HepG2 (cell line): ENCODE measurements at regions not wholly inside any gene's neighbourhood (a gene's known extent, or its start where the extent isn't known, plus 50 kb on each side); places are given as distances from the start of the nearest gene placed in this dataset.

Source experiments
- ATF7-NPFF ChIP-seq: sonication (generic); formaldehyde crosslinking; IDR thresholded peaks from 2 replicates; pipeline ENCODE4 v1.8.1; 2023; ENCODE audit warnings: mild to moderate bottlenecking, low read depth, missing genetic modification reagents, moderate library complexity
- BCL6 ChIP-seq: IDR thresholded peaks from 2 replicates; pipeline ENCODE4 v1.6.1; 2016; ENCODE audit warnings: missing genetic modification reagents, missing compliant biosample characterization
- DNMT3B ChIP-seq: conservative IDR thresholded peaks from 2 replicates; pipeline ENCODE4 v1.6.1; 2016; ENCODE audit warnings: missing biosample characterization, control low read depth
- ELF3 ChIP-seq: IDR thresholded peaks from 2 replicates; pipeline ENCODE4 v1.6.1; 2016; ENCODE audit warnings: missing genetic modification reagents, missing compliant biosample characterization
- MAFK ChIP-seq, 2 experiments: IDR thresholded peaks in 1 of 2; conservative IDR thresholded peaks in 1 of 2; 2 replicates each; pipeline ENCODE4 v1.6.1; 2011; ENCODE audit warnings: improper control_type of control experiment in 2 of 2, low read length in 2 of 2
- NCOR1 ChIP-seq: fragments of 200-600 bp; sonication (generic); IDR thresholded peaks from 2 replicates; pipeline ENCODE4 v1.7.0; 2017; ENCODE audit warnings: antibody characterized with exemption, low read length, borderline replicate concordance
- PPARG ChIP-seq: conservative IDR thresholded peaks from 2 replicates; pipeline ENCODE4 v1.6.1; 2016; ENCODE audit warnings: missing biosample characterization, missing genetic modification reagents
- SOX6 ChIP-seq, 2 experiments: fragments of 450-650 bp in 1 of 2; sonication (generic) in 1 of 2; formaldehyde crosslinking in 1 of 2; IDR thresholded peaks; 2 replicates each; pipeline versions ENCODE4 v1.4.0 to v1.6.1; 2017 to 2020; ENCODE audit warnings: antibody characterized with exemption in 1 of 2, mild to moderate bottlenecking in 1 of 2, missing genetic modification reagents in 1 of 2
- TCF7 ChIP-seq: sonication (generic); IDR thresholded peaks from 2 replicates; pipeline ENCODE4 v1.6.1; 2016; ENCODE audit warnings: antibody characterized with exemption, low read depth
- ZNF160 ChIP-seq: sonication (generic); formaldehyde crosslinking; IDR thresholded peaks from 2 replicates; pipeline ENCODE4 v1.8.0; 2022; ENCODE audit warnings: mild to moderate bottlenecking, inconsistent platforms, missing genetic modification reagents
- ZNF274 ChIP-seq: sonication (generic); formaldehyde crosslinking; IDR thresholded peaks from 2 replicates; pipeline ENCODE4 v1.5.1; 2020; ENCODE audit warnings: mild to moderate bottlenecking, missing genetic modification reagents
- ZNF326 ChIP-seq: sonication (generic); formaldehyde crosslinking; IDR thresholded peaks from 2 replicates; pipeline ENCODE4 v1.4.0; 2020; ENCODE audit warnings: missing genetic modification reagents, borderline replicate concordance
- ZNF547 ChIP-seq: sonication (generic); formaldehyde crosslinking; IDR thresholded peaks from 2 replicates; pipeline ENCODE4 v1.5.1; 2020; ENCODE audit warnings: mild to moderate bottlenecking, missing genetic modification reagents
- TF ChIP-seq, protein P1 (sequence below): sonication (generic); formaldehyde crosslinking; IDR thresholded peaks from 2 replicates; pipeline ENCODE4 v1.5.0; 2020; ENCODE audit warnings: mild to moderate bottlenecking, missing genetic modification reagents
- TF ChIP-seq, protein P2 (sequence below): sonication (generic); formaldehyde crosslinking; IDR thresholded peaks from 2 replicates; pipeline ENCODE4 v1.4.0; 2020; ENCODE audit warnings: missing genetic modification reagents
- TF ChIP-seq, protein P3 (sequence below): sonication (generic); formaldehyde crosslinking; IDR thresholded peaks from 2 replicates; pipeline ENCODE4 v1.9.0; 2021; ENCODE audit warnings: mild to moderate bottlenecking, missing genetic modification reagents
- TF ChIP-seq, protein P4 (sequence below): sonication (generic); formaldehyde crosslinking; IDR thresholded peaks from 2 replicates; pipeline ENCODE4 v1.4.0; 2020; ENCODE audit warnings: missing genetic modification reagents
- TF ChIP-seq, protein P5 (sequence below): sonication (generic); formaldehyde crosslinking; IDR thresholded peaks from 2 replicates; pipeline ENCODE4 v1.8.1; 2023; ENCODE audit warnings: mild to moderate bottlenecking, missing genetic modification reagents

DNA sequence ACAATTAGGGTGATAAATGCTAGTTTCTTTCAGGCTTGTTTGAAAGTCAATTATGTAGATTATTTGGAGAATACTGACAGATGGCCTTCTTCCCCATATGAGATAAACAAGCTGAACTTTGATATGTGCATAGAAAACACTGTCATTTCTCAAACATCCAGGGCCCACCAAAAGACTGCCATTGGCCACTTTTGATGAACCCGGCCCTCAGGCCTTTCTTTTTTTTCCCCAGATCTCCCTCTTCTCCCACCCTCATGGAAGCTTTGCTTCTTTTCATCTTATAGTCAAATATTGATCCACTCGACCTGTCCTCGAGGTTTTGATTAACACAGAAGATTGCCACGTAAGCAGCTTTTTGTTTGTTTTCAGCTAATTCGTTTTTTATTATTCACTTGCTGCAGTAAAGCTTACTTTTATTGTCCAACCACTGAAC lies 377.4 kb downstream of the SMARCA1 start (continued):
- peak; percentile 60 for TF ChIP-seq BCL6 (CRISPR knock-in tag)
- TF ChIP-seq, protein P1, sequence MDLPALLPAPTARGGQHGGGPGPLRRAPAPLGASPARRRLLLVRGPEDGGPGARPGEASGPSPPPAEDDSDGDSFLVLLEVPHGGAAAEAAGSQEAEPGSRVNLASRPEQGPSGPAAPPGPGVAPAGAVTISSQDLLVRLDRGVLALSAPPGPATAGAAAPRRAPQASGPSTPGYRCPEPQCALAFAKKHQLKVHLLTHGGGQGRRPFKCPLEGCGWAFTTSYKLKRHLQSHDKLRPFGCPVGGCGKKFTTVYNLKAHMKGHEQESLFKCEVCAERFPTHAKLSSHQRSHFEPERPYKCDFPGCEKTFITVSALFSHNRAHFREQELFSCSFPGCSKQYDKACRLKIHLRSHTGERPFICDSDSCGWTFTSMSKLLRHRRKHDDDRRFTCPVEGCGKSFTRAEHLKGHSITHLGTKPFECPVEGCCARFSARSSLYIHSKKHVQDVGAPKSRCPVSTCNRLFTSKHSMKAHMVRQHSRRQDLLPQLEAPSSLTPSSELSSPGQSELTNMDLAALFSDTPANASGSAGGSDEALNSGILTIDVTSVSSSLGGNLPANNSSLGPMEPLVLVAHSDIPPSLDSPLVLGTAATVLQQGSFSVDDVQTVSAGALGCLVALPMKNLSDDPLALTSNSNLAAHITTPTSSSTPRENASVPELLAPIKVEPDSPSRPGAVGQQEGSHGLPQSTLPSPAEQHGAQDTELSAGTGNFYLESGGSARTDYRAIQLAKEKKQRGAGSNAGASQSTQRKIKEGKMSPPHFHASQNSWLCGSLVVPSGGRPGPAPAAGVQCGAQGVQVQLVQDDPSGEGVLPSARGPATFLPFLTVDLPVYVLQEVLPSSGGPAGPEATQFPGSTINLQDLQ (CRISPR knock-in tag), result no peak
- TF ChIP-seq NCOR1, result 0 out of 2 replicates have a peak, but pooled peaks have one; percentile 35
- TF ChIP-seq, protein P2, sequence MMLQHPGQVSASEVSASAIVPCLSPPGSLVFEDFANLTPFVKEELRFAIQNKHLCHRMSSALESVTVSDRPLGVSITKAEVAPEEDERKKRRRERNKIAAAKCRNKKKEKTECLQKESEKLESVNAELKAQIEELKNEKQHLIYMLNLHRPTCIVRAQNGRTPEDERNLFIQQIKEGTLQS (CRISPR knock-in tag), result no peak
- TF ChIP-seq, protein P3, sequence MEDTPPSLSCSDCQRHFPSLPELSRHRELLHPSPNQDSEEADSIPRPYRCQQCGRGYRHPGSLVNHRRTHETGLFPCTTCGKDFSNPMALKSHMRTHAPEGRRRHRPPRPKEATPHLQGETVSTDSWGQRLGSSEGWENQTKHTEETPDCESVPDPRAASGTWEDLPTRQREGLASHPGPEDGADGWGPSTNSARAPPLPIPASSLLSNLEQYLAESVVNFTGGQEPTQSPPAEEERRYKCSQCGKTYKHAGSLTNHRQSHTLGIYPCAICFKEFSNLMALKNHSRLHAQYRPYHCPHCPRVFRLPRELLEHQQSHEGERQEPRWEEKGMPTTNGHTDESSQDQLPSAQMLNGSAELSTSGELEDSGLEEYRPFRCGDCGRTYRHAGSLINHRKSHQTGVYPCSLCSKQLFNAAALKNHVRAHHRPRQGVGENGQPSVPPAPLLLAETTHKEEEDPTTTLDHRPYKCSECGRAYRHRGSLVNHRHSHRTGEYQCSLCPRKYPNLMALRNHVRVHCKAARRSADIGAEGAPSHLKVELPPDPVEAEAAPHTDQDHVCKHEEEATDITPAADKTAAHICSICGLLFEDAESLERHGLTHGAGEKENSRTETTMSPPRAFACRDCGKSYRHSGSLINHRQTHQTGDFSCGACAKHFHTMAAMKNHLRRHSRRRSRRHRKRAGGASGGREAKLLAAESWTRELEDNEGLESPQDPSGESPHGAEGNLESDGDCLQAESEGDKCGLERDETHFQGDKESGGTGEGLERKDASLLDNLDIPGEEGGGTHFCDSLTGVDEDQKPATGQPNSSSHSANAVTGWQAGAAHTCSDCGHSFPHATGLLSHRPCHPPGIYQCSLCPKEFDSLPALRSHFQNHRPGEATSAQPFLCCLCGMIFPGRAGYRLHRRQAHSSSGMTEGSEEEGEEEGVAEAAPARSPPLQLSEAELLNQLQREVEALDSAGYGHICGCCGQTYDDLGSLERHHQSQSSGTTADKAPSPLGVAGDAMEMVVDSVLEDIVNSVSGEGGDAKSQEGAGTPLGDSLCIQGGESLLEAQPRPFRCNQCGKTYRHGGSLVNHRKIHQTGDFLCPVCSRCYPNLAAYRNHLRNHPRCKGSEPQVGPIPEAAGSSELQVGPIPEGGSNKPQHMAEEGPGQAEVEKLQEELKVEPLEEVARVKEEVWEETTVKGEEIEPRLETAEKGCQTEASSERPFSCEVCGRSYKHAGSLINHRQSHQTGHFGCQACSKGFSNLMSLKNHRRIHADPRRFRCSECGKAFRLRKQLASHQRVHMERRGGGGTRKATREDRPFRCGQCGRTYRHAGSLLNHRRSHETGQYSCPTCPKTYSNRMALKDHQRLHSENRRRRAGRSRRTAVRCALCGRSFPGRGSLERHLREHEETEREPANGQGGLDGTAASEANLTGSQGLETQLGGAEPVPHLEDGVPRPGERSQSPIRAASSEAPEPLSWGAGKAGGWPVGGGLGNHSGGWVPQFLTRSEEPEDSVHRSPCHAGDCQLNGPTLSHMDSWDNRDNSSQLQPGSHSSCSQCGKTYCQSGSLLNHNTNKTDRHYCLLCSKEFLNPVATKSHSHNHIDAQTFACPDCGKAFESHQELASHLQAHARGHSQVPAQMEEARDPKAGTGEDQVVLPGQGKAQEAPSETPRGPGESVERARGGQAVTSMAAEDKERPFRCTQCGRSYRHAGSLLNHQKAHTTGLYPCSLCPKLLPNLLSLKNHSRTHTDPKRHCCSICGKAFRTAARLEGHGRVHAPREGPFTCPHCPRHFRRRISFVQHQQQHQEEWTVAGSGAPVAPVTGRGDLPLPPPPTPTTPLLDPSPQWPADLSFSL (CRISPR knock-in tag), result no peak
- TF ChIP-seq TCF7, result peak; percentile 71
- TF ChIP-seq, protein P4, sequence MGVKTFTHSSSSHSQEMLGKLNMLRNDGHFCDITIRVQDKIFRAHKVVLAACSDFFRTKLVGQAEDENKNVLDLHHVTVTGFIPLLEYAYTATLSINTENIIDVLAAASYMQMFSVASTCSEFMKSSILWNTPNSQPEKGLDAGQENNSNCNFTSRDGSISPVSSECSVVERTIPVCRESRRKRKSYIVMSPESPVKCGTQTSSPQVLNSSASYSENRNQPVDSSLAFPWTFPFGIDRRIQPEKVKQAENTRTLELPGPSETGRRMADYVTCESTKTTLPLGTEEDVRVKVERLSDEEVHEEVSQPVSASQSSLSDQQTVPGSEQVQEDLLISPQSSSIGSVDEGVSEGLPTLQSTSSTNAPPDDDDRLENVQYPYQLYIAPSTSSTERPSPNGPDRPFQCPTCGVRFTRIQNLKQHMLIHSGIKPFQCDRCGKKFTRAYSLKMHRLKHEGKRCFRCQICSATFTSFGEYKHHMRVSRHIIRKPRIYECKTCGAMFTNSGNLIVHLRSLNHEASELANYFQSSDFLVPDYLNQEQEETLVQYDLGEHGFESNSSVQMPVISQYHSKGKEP, result no peak
- TF ChIP-seq ZNF547 (CRISPR knock-in tag), result no peak
- no peak for TF ChIP-seq ELF3
- peak; percentile 49; the same call in 1 of the 2 replicates for TF ChIP-seq PPARG (CRISPR knock-in tag)
- TF ChIP-seq MAFK (conservative IDR thresholded peaks at IDR 0.05 in 1 of 2, IDR thresholded peaks at IDR 0.05 in 1 of 2; ENCODE audit: low read length in 2 of 2), result peak; percentile 49 to 65
- TF ChIP-seq, protein P5, sequence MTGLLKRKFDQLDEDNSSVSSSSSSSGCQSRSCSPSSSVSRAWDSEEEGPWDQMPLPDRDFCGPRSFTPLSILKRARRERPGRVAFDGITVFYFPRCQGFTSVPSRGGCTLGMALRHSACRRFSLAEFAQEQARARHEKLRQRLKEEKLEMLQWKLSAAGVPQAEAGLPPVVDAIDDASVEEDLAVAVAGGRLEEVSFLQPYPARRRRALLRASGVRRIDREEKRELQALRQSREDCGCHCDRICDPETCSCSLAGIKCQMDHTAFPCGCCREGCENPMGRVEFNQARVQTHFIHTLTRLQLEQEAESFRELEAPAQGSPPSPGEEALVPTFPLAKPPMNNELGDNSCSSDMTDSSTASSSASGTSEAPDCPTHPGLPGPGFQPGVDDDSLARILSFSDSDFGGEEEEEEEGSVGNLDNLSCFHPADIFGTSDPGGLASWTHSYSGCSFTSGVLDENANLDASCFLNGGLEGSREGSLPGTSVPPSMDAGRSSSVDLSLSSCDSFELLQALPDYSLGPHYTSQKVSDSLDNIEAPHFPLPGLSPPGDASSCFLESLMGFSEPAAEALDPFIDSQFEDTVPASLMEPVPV (CRISPR knock-in tag), result no peak
- TF ChIP-seq ZNF274 (CRISPR knock-in tag), result no peak
- no peak for TF ChIP-seq ZNF326 (CRISPR knock-in tag)
- TF ChIP-seq ZNF160 (CRISPR knock-in tag), result no peak
- no peak for TF ChIP-seq ATF7-NPFF (CRISPR knock-in tag)
- TF ChIP-seq SOX6 (IDR thresholded peaks at IDR 0.05), result no peak
- peak; percentile 53 for TF ChIP-seq SOX6 (CRISPR knock-in tag; IDR thresholded peaks at IDR 0.05)
- no peak for TF ChIP-seq DNMT3B (CRISPR knock-in tag)
